ENCODE measurements at regions not wholly inside any gene's neighbourhood (a gene's known extent, or its start where the extent isn't known, plus 50 kb on each side); places are given as distances from the start of the nearest gene placed in this dataset.

GRCh38 chr9:90114641-90115425 is 510.0 kb downstream of the GADD45G start:
- ChIA-PET CTCF (no interaction called here), RAD21 (ENCODE audit: unreplicated experiment) (no interaction called here), POLR2A (no interaction called here), SMC1A (ENCODE audit: uncharacterized antibody, unreplicated experiment) (no interaction called here)
- Histone ChIP-seq H3K4me2 (ENCODE audit: control insufficient read depth, insufficient read depth) (no peak overlapping the region), H3K4me1 (ENCODE audit: control insufficient read depth, insufficient read depth, low read length) (no peaks in the 10 kb centered on the region), H3K9me3 (replicated peaks; ENCODE audit: control insufficient read depth, insufficient read depth, low read length) (no peaks in the 10 kb centered on the region), H3K79me2 (ENCODE audit: control insufficient read depth, insufficient read depth, low read length) (no peaks in the 10 kb centered on the region), H3K27ac (ENCODE audit: control insufficient read depth, insufficient read depth) (no peak overlapping the region), H3K27me3 (replicated peaks in 1 of 2; ENCODE audit: control insufficient read depth in 2 of 2, insufficient read depth in 2 of 2, low read length in 1 of 2) (peaks cover 0 to 5% of the 10 kb centered on the region in 2 experiments; a peak in 1 of 4 replicates), H3K36me3 (ENCODE audit: control insufficient read depth in 2 of 2, insufficient read depth in 2 of 2, low read length in 1 of 2) (no peaks in the 10 kb centered on the region), H3K9ac (ENCODE audit: control insufficient read depth, insufficient read depth, low read length) (no peak overlapping the region), H4K20me1 (ENCODE audit: control insufficient read depth, insufficient read depth) (no peaks in the 10 kb centered on the region), H2AFZ (ENCODE audit: control insufficient read depth, low read depth, low read length) (no peak overlapping the region), H3K4me3 (no peak overlapping the region)
- no TSS peak for BruUV-seq (replicated peaks)
- ATAC-seq (no peak), DNase-seq (ENCODE audit: low read depth, low spot score) (no peak), FAIRE-seq (no peak)
- TF ChIP-seq ZNF384 (IDR thresholded peaks at IDR 0.05; ENCODE audit: borderline replicate concordance, low read depth, low read length) = no peak
- TF ChIP-seq TBL1XR1 (IDR thresholded peaks at IDR 0.05; ENCODE audit: low read depth, low read length) = no peak
- TF ChIP-seq, protein P1, sequence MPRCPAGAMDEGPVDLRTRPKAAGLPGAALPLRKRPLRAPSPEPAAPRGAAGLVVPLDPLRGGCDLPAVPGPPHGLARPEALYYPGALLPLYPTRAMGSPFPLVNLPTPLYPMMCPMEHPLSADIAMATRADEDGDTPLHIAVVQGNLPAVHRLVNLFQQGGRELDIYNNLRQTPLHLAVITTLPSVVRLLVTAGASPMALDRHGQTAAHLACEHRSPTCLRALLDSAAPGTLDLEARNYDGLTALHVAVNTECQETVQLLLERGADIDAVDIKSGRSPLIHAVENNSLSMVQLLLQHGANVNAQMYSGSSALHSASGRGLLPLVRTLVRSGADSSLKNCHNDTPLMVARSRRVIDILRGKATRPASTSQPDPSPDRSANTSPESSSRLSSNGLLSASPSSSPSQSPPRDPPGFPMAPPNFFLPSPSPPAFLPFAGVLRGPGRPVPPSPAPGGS (IDR thresholded peaks at IDR 0.05; ENCODE audit: borderline replicate concordance, insufficient read depth, low read depth, low read length, poor library complexity, severe bottlenecking) = no peak
- no peak for TF ChIP-seq BMI1 (IDR thresholded peaks at IDR 0.05; ENCODE audit: borderline replicate concordance)
- no peak for TF ChIP-seq SRF (IDR thresholded peaks at IDR 0.05; ENCODE audit: low read depth in 2 of 2, low read length in 2 of 2)
- TF ChIP-seq ATF2 (IDR thresholded peaks at IDR 0.05; ENCODE audit: low read length) = no peak
- in situ Hi-C loops (cut with MboI) (no loop called here), intact Hi-C loops (cut with micrococcal nuclease; ENCODE audit: unreplicated experiment) (no loop called here)
- WGBS (ENCODE audit: insufficient coverage, insufficient replicate concordance, low lambda C conversion rate, missing lambda C conversion rate) = 21% methylated on average over 4 of the region's 4 CpGs
